A549 (cell line): ENCODE measurements at regions not wholly inside any gene's neighbourhood (a gene's known extent, or its start where the extent isn't known, plus 50 kb on each side); places are given as distances from the start of the nearest gene placed in this dataset.

Experiments used
- CHD2 ChIP-seq: fragments of 150-350 bp; IDR thresholded peaks from 2 replicates; pipeline ENCODE4 v1.6.1; 2014; ENCODE audit warnings: low read length; ENCODE audit not compliant: partially characterized antibody
- HES2 ChIP-seq: fragments of >200 bp; sonication (Bioruptor Twin); formaldehyde crosslinking; IDR thresholded peaks from 2 replicates; pipeline ENCODE4 v1.6.1; 2016
- HOXB5 ChIP-seq: fragments of 250-450 bp; sonication (Bioruptor Pico); IDR thresholded peaks from 2 replicates; pipeline ENCODE4 v1.5.0; 2020; ENCODE audit warnings: mild to moderate bottlenecking, moderate library complexity
- MYC ChIP-seq: IDR thresholded peaks from 2 replicates; pipeline ENCODE4 v1.6.1; 2012; ENCODE audit warnings: mild to moderate bottlenecking, inconsistent platforms, low read length, improper control_type of control experiment, borderline replicate concordance
- small RNA-seq, 6 experiments: library from RNA; depleted of rRNA; stranded (forward); fragments of <200 nt; gene quantifications; one replicate each; pipeline ENCODE3, GENCODE V24; 2012

- TF ChIP-seq MYC (no peak), HOXB5 (no peak), HES2 (no peak), CHD2 (no peak)
These were observed 52.3 kb upstream of the ADAMTS2 start (continued) for GRCh38 chr5:179397516-179397915.

Small RNA genes lying in the stretch of these regions (small RNA-seq; reads per million reads assigned to genes)
- gene RF00015 = 0 reads per million in 6 experiments
